WI38 (cell line): ENCODE measurements at regions not wholly inside any gene's neighbourhood (a gene's known extent, or its start where the extent isn't known, plus 50 kb on each side); places are given as distances from the start of the nearest gene placed in this dataset.

Experiments used
- H3K4me3 ChIP-seq: 2 replicates; pipeline ENCODE4 v1.5.1; 2011; ENCODE audit warnings: low read depth, mild to moderate bottlenecking, control low read depth, low read length
- TF ChIP-seq, protein P1 (sequence below): IDR thresholded peaks from 2 replicates; pipeline ENCODE4 v1.5.1; 2012; ENCODE audit warnings: low read depth, mild to moderate bottlenecking, control low read depth, low read length

DNA sequence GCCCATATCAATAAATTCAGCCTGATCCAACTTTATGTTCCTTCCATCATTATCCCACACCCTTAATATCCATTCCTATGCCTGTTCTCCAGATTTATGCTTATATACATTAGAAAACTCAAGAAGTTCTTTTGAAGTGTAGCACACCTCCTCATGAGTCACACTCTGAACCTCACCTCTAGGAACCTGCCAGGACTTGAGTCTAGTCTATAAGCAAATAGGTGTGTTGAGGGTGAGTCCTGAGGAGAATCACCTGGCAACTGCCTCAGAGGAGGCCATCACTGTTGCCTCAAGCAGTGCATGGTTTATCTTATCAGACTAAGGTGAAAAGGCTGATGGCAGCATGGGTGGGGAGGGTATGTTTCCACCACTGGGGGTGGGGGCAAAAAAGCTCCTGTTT lies 496.7 kb downstream of the C6orf118 start:
- TF ChIP-seq, protein P1, sequence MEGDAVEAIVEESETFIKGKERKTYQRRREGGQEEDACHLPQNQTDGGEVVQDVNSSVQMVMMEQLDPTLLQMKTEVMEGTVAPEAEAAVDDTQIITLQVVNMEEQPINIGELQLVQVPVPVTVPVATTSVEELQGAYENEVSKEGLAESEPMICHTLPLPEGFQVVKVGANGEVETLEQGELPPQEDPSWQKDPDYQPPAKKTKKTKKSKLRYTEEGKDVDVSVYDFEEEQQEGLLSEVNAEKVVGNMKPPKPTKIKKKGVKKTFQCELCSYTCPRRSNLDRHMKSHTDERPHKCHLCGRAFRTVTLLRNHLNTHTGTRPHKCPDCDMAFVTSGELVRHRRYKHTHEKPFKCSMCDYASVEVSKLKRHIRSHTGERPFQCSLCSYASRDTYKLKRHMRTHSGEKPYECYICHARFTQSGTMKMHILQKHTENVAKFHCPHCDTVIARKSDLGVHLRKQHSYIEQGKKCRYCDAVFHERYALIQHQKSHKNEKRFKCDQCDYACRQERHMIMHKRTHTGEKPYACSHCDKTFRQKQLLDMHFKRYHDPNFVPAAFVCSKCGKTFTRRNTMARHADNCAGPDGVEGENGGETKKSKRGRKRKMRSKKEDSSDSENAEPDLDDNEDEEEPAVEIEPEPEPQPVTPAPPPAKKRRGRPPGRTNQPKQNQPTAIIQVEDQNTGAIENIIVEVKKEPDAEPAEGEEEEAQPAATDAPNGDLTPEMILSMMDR: no peak
- H3K4me3 ChIP-seq: no peak overlapping the region

DNA sequence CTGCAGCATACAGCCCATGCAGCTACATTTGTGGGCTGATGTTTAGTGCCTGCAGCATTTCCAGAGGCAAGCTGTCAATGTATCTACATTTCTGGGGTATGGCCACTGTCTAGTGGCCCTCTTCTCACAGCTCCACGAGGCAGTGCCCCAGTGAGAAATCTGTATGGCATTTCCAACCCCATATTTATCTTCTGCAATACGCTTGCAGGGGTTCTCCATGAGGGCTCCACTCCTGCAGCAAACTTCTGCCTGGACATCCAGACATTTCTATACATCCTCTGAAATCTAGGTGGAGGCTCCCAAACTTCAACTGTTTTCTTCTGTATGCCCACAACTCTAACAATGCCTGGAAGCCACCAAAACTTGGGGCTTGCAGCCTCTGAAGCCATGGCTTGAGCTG lies 502.3 kb downstream of the C6orf118 start:
- no peak overlapping the region for H3K4me3 ChIP-seq
- TF ChIP-seq, protein P1: no peak

DNA sequence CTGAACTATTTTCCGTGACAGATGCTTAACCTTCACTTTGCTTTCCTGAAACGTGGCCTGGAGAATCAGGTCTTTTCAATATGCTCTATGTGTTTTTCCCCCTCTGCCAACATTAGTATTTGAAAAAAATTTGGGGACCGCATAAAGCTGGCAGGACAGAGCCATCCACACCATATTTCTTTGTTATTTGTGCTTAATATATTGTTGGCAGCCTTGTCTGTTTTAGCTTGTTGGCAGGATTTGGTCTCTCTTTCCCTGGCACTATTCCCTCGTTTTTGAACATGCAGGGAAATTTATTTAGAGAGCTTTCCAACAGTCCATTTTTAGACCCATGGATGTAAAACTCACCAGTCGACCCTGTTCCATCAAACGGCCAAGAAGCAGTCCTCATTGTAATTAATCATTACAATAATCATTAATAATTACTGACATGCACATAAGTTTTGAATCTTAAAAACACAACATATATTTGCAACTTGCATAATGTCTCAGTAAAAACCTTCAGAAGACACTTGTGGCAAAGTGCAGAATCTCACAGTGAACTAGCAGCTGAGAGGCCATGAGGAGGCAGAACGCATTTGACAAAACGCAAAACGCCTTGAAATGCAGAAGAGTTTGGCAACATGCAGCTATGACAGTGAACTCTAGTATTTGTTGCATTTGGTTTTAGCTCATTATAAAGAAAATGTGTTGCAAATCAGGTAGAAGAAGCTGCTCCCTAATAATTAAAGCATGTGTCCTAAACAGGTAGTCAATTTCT lies 514.2 kb downstream of the C6orf118 start:
- TF ChIP-seq, protein P1: no peak
- no peak overlapping the region for H3K4me3 ChIP-seq

DNA sequence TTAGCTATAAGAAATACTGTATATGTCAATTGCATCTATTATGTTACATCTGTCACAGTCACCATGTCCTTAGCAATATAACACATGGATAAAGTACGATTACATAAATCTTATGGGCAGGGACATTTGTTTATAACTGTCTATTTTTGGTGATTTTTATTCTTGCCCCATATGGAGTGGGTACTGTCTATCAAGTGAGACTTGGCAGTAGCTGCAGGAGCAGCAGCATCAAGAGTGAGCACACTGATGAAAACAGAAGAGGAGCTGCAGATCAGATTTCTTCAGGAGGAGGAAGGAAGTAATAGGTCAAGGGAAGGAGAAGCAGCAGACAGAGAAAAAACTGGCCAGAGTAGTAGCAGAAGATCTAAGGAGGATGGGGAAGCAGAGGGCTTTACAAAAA lies 516.7 kb downstream of the C6orf118 start:
- H3K4me3 ChIP-seq: no peak overlapping the region
- TF ChIP-seq, protein P1: no peak

DNA sequence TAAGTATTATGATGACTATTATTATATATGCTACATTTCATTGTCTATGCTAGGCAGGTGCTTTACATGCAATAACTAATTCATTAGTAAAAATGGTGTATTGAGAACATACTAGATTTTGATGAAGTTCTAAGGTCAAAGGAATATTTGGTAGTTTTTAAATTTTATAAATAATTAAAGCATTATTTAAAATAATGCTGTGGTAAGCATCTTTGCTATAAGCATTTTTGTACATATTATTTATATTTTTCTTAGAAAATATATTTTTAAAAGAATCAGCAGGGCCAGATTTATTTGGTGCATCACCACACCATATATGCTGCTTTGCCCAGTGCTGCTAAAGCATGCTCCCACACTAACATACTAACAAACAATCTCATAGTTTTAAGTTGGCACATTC lies 517.9 kb downstream of the C6orf118 start:
- no peak overlapping the region for H3K4me3 ChIP-seq
- TF ChIP-seq, protein P1: no peak

DNA sequence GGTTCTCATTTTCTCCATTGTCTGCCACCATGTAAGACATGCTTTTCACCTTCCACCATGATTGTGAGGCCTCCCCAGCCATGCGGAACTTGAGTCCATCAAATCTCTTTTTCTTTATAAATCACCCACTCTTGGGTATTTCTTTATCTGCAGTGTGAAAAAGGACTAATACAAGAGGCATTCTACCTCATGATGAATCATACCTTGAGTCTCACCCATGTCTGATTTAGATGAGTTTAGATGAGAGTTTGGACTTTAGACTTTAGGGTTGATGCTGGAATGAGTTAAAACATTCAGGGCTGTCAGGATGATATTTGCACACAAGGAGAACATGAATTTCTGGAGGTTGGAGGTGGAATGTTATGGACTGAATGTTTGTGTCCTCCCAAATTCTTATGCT lies 545.6 kb downstream of the C6orf118 start:
- H3K4me3 ChIP-seq: no peak overlapping the region
- TF ChIP-seq, protein P1: no peak

DNA sequence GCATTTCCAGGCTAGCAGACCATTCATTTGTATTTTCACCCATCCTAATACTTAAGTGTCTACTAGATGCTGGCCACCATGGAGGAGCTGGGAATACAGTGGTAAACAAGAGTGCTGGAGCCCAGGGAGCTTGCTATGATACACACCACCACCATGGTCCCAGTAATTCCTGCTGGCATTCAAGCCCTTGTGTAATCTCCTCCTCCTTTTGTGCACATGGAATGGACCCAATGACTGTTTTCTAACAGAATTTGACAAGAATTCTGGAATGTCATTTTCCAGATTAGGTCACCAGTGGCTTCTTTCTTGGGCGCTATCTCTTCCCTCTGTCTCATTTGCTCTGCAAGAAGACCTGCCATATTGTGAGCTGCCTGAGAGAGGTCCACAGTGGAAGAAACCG lies 552.0 kb downstream of the C6orf118 start:
- no peak overlapping the region for H3K4me3 ChIP-seq
- TF ChIP-seq, protein P1: no peak
